HG03108 (cell line): ENCODE measurements at regions not wholly inside any gene's neighbourhood (a gene's known extent, or its start where the extent isn't known, plus 50 kb on each side); places are given as distances from the start of the nearest gene placed in this dataset.
"Not testable (repeated sequence)": the region's sequence is repeated elsewhere in the genome, so short reads cannot be mapped to it uniquely, and the experiment has no call there.

Experiments used
- ATAC-seq: cut with Tn5 transposase; IDR thresholded peaks from one replicate; pipeline ENCODE4 v1.9.1; 2021; ENCODE audit warnings: moderate library complexity; ENCODE audit not compliant: unreplicated experiment

DNA sequence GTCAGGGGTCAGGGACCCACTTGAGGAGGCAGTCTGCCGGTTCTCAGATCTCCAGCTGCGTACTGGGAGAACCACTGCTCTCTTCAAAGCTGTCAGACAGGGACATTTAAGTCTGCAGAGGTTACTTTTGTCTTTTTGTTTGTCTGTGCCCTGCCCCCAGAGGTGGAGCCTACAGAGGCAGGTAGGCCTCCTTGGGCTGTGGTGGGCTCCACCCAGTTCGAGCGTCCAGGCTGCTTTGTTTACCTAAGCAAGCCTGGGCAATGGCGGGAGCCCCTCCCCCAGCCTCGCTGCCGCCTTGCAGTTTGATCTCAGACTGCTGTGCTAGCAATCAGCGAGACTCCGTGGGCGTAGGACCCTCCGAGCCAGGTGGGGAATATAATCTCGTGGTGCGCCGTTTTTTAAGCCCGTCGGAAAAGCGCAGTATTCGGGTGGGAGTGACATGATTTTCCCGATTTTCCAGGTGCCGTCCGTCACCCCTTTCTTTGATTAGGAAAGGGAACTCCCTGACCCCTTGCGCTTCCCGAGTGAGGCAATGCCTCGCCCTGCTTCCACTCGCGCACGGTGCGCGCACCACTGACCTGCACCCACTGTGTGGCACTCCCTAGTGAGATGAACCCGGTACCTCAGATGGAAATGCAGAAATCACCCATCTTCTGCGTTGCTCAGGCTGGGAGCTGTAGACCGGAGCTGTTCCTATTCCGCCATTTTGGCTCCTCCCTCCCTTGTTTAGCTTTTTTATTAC, 268.6 kb upstream of the SATB1 start:
- ATAC-seq, result not testable (repeated sequence)

- ATAC-seq, result no peak
Measured at GRCh38 chr3:18687286-18687685, 262.1 kb upstream of the SATB1 start.

DNA sequence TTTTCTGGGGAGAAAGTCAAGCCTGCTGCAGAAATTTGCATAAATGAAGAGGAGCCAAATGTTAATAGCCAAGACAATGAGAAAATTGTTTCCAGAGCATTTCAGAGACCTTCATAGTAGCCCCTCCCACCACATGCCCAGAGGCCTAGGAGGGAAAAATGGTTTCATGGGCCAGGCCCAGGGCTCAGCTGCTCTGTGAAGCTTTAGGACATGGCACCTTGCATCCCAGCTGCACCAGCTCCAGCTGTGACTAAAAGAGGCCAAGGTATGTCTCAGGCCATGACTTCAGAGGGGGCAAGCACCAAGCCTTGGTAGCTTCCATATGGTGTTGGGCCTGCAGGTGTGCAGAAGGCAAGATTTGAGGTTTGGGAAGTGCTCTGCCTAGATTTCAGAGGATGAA, 258.8 kb upstream of the SATB1 start:
- ATAC-seq, result no peak

GRCh38 chr3:18681818-18682345, 256.7 kb upstream of the SATB1 start:
- no peak for ATAC-seq

GRCh38 chr3:18680758-18681157, 255.6 kb upstream of the SATB1 start:
- no peak for ATAC-seq

GRCh38 chr3:18679238-18679637, 254.1 kb upstream of the SATB1 start:
- ATAC-seq, result no peak

DNA sequence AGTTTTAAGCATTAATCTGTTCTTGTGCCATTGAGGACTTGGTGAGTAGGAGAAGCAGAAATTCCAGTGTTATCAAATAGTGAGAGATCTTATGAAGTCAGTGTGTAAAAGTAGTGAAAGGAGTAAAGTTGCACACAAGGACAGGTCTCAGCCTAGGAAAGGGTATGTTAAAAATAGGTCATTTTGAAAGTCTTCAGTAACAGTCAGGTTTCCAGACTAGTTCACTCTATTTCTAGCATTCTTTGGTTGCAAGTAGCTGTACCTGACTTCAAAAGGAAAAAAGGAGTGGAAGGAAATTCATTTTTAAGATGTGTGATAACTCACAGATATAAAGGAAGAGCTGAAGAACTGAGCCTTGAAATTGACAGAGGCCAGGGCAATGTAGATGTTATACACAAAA, 250.1 kb upstream of the SATB1 start:
- ATAC-seq, result no peak

DNA sequence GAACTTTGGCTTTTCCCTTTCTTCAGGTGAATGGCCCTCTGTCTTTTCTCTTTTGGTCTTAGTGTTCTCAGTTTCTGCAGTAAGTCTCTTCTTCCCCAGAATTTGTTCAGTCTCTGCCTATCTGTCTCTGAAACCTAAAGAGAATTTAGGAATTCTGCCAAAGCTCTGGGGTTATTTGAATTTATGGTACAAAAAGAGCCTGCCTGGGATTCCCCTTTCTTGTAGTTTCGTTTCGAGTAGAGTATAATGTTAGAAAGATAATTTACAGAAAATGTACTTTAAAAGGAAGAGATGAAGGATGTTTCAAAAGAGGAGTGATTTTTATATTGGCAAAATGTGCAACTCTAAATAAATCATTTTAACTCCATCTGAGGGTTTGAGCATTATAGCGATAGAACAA, 247.4 kb upstream of the SATB1 start:
- no peak for ATAC-seq

GRCh38 chr3:18670759-18671158, 245.6 kb upstream of the SATB1 start:
- ATAC-seq, result no peak

GRCh38 chr3:18669374-18669773, 244.2 kb upstream of the SATB1 start:
- no peak for ATAC-seq

DNA sequence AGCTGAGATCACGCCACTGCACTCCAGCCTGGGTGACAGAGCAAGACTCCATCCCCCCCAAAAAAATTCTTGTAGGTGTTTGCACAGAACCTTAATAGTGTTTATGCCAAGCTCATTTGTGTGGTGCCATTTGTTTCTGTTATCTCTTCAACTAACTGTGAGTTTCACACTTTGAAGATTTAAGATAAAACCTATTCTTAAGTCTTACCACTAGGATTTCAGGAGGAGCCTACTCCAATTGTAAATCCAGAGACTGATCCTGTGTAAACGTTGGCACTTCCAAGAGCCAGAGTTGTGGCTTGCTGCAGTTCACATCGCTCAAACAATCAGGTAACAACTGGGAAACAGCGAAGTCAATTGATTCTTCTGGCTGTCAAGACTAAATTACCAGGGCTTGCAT, 242.4 kb upstream of the SATB1 start:
- no peak for ATAC-seq

DNA sequence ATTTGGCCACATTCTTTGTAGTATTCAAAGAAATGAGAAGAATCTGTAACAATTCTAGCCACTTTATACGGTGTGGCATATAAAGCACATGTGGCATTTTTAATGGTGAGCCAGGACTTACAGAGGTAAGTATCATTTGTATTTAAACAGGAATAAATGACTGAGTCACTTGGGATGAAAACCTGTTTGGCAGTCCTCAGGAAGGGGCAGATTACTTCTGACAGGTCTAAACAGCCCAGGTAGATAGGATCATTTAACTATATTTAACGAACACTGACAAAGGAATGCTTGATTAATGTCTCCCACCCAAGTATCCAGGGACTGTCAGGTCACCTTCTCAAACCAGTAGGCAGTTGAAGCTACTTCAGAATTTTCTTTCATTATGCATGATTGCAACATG, 241.5 kb upstream of the SATB1 start:
- no peak for ATAC-seq

DNA sequence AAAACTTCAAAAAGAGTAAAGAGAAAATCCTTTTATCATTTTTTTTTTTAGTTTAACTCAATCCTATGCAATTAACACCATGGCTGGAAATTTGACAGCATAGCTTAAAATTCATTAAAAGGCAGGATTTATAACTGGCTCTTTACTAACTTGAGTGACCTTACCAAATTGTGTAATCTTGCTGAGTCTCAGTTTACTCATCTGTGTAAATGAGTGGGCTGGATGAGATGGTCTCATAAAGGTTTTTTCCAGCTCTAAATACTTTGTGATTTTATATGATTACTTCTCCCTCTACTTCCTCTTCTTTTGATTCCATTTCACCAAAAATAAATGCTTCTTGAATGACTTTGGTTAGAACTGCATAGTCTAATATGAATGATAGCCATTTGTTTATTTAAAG, 234.9 kb upstream of the SATB1 start:
- no peak for ATAC-seq

GRCh38 chr3:18657858-18658820, 233.0 kb upstream of the SATB1 start:
- ATAC-seq, result no peak

DNA sequence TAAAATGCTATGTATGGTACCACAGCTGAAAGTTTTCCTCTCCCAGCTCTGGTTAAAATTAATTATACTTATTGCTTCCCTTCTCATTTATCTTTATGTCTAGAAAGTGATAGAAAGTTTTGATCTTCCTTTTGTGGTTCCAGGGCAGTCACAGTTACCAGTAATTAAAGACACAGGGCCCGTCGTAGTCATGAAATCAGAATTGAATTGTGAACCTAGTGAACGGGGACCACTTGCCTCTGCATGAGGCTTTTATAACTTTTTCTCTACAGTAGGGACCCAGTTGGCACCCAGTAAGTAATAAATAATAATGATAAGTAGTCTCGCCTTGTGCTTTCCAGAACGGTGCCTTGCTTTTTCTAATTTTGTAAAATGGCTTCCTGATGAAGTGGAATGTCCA, 231.7 kb upstream of the SATB1 start:
- ATAC-seq, result no peak

DNA sequence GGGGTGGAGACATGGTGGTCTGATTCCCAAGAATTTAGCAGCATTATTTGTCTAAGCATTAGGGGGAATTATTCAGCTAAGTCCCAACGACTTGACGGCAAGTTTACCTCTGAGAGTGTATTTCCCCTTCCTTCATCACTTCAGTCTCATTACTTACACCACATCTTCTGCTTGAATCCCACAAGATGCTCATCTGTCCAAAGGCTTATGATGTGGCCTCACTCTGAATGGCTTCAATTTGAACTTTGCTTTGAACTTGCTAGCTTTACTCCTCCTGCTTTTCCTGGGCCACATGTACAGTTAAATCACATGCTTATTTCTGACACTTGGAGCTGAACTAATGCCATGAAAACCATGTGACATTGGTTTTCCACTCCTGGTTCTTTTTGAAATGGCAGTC, 231.3 kb upstream of the SATB1 start:
- no peak for ATAC-seq

DNA sequence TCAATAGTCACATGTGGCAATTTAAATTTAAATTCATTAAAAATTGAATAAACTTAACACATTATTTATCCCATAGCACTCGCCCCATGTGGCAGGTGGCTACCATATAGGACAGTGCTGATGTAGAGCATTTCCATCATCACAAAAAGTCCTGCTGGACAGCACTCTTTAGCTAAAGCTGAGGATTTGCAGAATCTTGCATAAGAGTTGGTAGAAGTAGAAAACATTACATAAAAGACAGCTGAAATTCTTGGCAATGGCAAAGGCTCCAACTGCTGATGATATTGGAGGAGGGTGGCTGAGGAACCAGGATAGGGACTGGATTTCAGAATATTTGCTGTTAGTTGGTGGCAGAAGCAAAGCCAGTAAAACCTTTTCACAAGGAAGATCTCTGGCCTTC, 230.7 kb upstream of the SATB1 start:
- no peak for ATAC-seq

GRCh38 chr3:18652781-18653180, 227.6 kb upstream of the SATB1 start:
- no peak for ATAC-seq

- no peak for ATAC-seq
Measured at GRCh38 chr3:18650731-18651130, 225.6 kb upstream of the SATB1 start.

DNA sequence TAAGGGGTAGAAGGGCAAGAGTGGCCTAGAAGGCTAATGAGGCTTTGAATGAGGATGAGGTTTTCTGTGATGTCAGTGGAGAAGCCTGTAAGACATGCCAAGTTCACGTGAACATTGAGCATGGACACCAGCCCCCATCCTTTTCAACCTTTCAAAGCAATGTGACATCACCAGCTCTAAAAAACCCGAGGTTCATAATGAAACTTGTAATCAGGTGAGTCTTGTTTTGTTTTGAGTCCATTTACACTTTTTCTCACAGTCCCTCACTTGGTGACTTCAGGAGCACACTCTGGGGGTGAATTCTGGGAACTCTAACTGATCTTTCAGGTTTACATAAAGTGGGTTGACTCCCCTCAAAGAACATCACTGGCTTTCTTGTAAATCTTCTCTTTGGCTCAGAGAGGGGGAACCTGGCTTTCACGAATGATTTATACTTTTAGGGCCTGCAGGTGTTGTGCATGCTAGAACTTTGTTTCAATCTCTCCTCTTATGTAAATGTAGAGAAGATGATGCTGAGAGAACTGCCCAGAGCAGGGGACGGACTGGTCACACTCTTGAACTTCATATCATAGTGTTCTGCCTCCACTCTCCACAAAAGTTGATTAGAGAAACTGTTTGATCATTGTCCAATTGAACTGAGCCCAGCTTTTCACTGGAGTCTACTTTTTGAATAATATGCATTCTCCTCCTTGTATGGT, 224.7 kb upstream of the SATB1 start:
- peak; percentile 77 for ATAC-seq

DNA sequence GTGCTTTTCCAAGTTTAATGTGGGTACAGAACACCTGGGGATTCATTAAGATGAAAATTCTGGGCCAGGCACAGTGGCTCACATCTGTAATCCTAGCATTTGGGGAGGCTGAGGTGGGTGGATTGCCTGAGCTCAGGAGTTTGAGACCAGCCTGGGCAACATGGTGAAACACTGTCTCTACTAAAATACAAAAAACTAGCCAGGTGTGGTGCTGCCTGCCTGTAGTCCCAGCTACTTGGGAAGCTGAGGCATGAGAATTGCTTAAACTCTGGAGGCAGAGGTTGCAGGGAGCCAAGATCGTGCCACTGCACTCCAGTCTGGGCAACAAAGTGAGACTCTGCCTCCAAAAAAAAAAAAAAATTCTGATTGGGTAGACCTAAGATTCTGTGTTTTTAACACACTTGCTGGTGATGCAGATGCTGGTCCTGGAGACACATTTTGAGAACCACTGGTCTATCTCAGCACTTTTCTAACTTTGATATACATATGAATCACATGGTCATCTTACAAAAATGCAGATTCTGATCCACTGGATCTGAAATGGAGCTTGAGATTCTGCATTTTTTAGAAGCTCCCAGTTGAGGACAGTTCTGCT, 223.8 kb upstream of the SATB1 start:
- ATAC-seq, result no peak
